Eye (tissue), 1 donor: ENCODE measurements at regions not wholly inside any gene's neighbourhood (a gene's known extent, or its start where the extent isn't known, plus 50 kb on each side); places are given as distances from the start of the nearest gene placed in this dataset.

Source experiments
- DNase-seq: peaks from one replicate; pipeline ENCODE4 v3.0.0-alpha.2; 2015

GRCh38 chr1:29849991-29850757, 613.9 kb downstream of the PTPRU start:
- DNase-seq, result no peak

GRCh38 chr1:29849038-29849750, 612.9 kb downstream of the PTPRU start:
- DNase-seq, result peak; percentile 52

- DNase-seq, result no peak
Observed at GRCh38 chr1:29845910-29846309, 609.6 kb downstream of the PTPRU start.

- DNase-seq, result no peak
Observed at GRCh38 chr1:29842130-29842529, 605.8 kb downstream of the PTPRU start.

GRCh38 chr1:29839726-29840125, 603.4 kb downstream of the PTPRU start:
- DNase-seq, result no peak

GRCh38 chr1:29838738-29839320, 602.5 kb downstream of the PTPRU start:
- DNase-seq, result no peak

GRCh38 chr1:29836651-29837646, 600.6 kb downstream of the PTPRU start:
- DNase-seq, result no peak

GRCh38 chr1:29835874-29836273, 599.6 kb downstream of the PTPRU start:
- DNase-seq, result no peak

GRCh38 chr1:29835406-29835805, 599.1 kb downstream of the PTPRU start:
- DNase-seq, result peak; percentile 45

GRCh38 chr1:29833581-29833980, 597.3 kb downstream of the PTPRU start:
- peak; percentile 43 for DNase-seq

- no peak for DNase-seq
Observed at GRCh38 chr1:29832936-29833335, 596.6 kb downstream of the PTPRU start.

GRCh38 chr1:29832471-29832870, 596.1 kb downstream of the PTPRU start:
- DNase-seq, result no peak

- DNase-seq, result no peak
Observed at GRCh38 chr1:29831500-29832117, 595.3 kb downstream of the PTPRU start.

- DNase-seq, result no peak
Observed at GRCh38 chr1:29830916-29831315, 594.6 kb downstream of the PTPRU start.

GRCh38 chr1:29830383-29830782, 594.1 kb downstream of the PTPRU start:
- DNase-seq, result no peak

- DNase-seq, result no peak
Observed at GRCh38 chr1:29829448-29830344, 593.4 kb downstream of the PTPRU start.

- DNase-seq, result no peak
Observed at GRCh38 chr1:29828526-29829447, 592.5 kb downstream of the PTPRU start.

- DNase-seq, result no peak
Observed at GRCh38 chr1:29827801-29828525, 591.6 kb downstream of the PTPRU start.

GRCh38 chr1:29827237-29827750, 591.0 kb downstream of the PTPRU start:
- DNase-seq, result no peak
